22Rv1 (cell line): ENCODE measurements at regions not wholly inside any gene's neighbourhood (a gene's known extent, or its start where the extent isn't known, plus 50 kb on each side); places are given as distances from the start of the nearest gene placed in this dataset.

Experiments used
- ZFX ChIP-seq: fragments of 450-650 bp; IDR thresholded peaks from 2 replicates; pipeline ENCODE4 v1.6.1; 2017; ENCODE audit warnings: antibody characterized with exemption, borderline replicate concordance
- TF ChIP-seq, protein P1 (sequence below): fragments of 450-650 bp; IDR thresholded peaks from 2 replicates; pipeline ENCODE4 v1.5.1; 2017; ENCODE audit warnings: mild to moderate bottlenecking

DNA sequence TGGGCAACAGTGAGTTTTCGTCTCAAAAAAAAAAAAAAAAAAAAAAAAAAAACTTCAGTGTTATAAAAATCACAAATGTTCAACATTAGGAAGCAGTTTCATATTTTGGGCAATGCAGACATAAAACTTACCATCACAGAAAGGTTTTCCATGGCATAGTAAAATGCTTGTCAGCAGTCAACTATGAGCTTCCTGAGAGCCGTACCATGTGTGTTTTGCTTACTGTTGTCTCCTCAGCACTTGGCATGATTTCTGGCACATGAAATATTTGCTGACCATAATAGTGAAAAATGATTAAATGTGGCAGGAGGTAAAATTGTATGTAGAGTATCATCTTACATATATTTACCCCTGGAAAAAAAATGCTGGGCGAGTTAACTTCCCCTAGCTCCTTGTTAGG lies 237.5 kb upstream of the SLC35B3 start:
- TF ChIP-seq, protein P1, sequence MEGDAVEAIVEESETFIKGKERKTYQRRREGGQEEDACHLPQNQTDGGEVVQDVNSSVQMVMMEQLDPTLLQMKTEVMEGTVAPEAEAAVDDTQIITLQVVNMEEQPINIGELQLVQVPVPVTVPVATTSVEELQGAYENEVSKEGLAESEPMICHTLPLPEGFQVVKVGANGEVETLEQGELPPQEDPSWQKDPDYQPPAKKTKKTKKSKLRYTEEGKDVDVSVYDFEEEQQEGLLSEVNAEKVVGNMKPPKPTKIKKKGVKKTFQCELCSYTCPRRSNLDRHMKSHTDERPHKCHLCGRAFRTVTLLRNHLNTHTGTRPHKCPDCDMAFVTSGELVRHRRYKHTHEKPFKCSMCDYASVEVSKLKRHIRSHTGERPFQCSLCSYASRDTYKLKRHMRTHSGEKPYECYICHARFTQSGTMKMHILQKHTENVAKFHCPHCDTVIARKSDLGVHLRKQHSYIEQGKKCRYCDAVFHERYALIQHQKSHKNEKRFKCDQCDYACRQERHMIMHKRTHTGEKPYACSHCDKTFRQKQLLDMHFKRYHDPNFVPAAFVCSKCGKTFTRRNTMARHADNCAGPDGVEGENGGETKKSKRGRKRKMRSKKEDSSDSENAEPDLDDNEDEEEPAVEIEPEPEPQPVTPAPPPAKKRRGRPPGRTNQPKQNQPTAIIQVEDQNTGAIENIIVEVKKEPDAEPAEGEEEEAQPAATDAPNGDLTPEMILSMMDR, result no peak
- TF ChIP-seq ZFX, result no peak
